ENCODE measurements at regions not wholly inside any gene's neighbourhood (a gene's known extent, or its start where the extent isn't known, plus 50 kb on each side); places are given as distances from the start of the nearest gene placed in this dataset.

- no peaks in the 10 kb centered on the region for H4K20me1 ChIP-seq (ENCODE audit: control insufficient read depth, insufficient read depth, low read depth, low read length)
- H3K4me3 ChIP-seq (ENCODE audit: low read length) = no peak overlapping the region
- H3K9me2 ChIP-seq (replicated peaks; ENCODE audit: control insufficient read depth, low read length) = no peaks in the 10 kb centered on the region
- no peak for TF ChIP-seq CTCF (IDR thresholded peaks at IDR 0.05; ENCODE audit: low read depth, low read length, poor library complexity, severe bottlenecking)
- no peak for TF ChIP-seq EZH2phosphoT487 (IDR thresholded peaks at IDR 0.05; ENCODE audit: borderline replicate concordance, low read length)
- H3K9me3 ChIP-seq (ENCODE audit: control insufficient read depth, insufficient read depth, low read length) = no peaks in the 10 kb centered on the region
- H3K79me2 ChIP-seq (ENCODE audit: control insufficient read depth, low read length) = no peaks in the 10 kb centered on the region
- peaks cover 52% of the 10 kb centered on the region for H3K4me1 ChIP-seq (ENCODE audit: control insufficient read depth, low read length)
- no peak overlapping the region for H3K27ac ChIP-seq (ENCODE audit: low read depth, low read length)
- H3K36me3 ChIP-seq (ENCODE audit: control insufficient read depth, low read length) = no peaks in the 10 kb centered on the region
- H3K27me3 ChIP-seq (ENCODE audit: control insufficient read depth, low read length) = 0 out of 2 replicates have a peak, but pooled peaks cover 5% of the 10 kb centered on the region
- H3F3A ChIP-seq (ENCODE audit: control insufficient read depth, insufficient read depth) = no peaks in the 10 kb centered on the region
- no peak overlapping the region for H3K4me2 ChIP-seq (ENCODE audit: low read length)
Measured at GRCh38 chr5:136620621-136621020, 255.3 kb upstream of the TRPC7 start.

DNA sequence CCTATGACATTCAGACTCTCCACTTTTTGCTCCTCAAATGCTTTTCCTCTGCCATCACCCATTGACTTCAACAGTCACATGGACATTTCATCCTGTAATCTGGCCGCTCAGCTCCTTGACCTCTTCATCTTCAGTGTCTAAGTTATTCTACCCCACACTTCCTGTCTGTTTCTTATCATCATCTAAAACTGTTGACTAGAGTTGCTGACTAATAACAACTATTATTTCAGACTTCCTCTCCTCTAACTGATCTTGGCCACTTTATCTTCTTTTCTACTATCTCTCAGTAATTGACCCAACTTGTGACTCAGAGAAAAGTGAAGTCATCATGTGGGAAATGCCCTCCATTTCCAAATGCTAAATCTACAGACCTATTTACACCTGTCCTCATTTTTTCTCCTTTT is 254.7 kb upstream of the TRPC7 start:
- Histone ChIP-seq H3F3A (ENCODE audit: control insufficient read depth, insufficient read depth) (no peaks in the 10 kb centered on the region), H3K9me3 (ENCODE audit: control insufficient read depth, insufficient read depth, low read length) (no peaks in the 10 kb centered on the region), H3K27me3 (ENCODE audit: control insufficient read depth, low read length) (0 out of 2 replicates have a peak, but pooled peaks cover 4% of the 10 kb centered on the region), H3K4me2 (ENCODE audit: low read length) (no peak overlapping the region), H3K27ac (ENCODE audit: low read depth, low read length) (no peak overlapping the region), H3K36me3 (ENCODE audit: control insufficient read depth, low read length) (no peaks in the 10 kb centered on the region), H3K79me2 (ENCODE audit: control insufficient read depth, low read length) (no peaks in the 10 kb centered on the region), H3K9me2 (replicated peaks; ENCODE audit: control insufficient read depth, low read length) (no peaks in the 10 kb centered on the region), H3K4me3 (ENCODE audit: low read length) (no peak overlapping the region), H4K20me1 (ENCODE audit: control insufficient read depth, insufficient read depth, low read depth, low read length) (no peaks in the 10 kb centered on the region), H3K4me1 (ENCODE audit: control insufficient read depth, low read length) (peaks cover 55% of the 10 kb centered on the region)
- TF ChIP-seq EZH2phosphoT487 (IDR thresholded peaks at IDR 0.05; ENCODE audit: borderline replicate concordance, low read length) (no peak), CTCF (IDR thresholded peaks at IDR 0.05; ENCODE audit: low read depth, low read length, poor library complexity, severe bottlenecking) (no peak)

- Histone ChIP-seq H3K9me2 (replicated peaks; ENCODE audit: control insufficient read depth, low read length) (no peaks in the 10 kb centered on the region), H3K9me3 (ENCODE audit: control insufficient read depth, insufficient read depth, low read length) (no peaks in the 10 kb centered on the region), H3F3A (ENCODE audit: control insufficient read depth, insufficient read depth) (no peaks in the 10 kb centered on the region), H3K4me2 (ENCODE audit: low read length) (no peak overlapping the region), H3K27ac (ENCODE audit: low read depth, low read length) (no peak overlapping the region), H3K36me3 (ENCODE audit: control insufficient read depth, low read length) (no peaks in the 10 kb centered on the region), H3K79me2 (ENCODE audit: control insufficient read depth, low read length) (no peaks in the 10 kb centered on the region), H4K20me1 (ENCODE audit: control insufficient read depth, insufficient read depth, low read depth, low read length) (no peaks in the 10 kb centered on the region), H3K27me3 (ENCODE audit: control insufficient read depth, low read length) (0 out of 2 replicates have a peak, but pooled peaks cover 2% of the 10 kb centered on the region), H3K4me3 (ENCODE audit: low read length) (no peak overlapping the region), H3K4me1 (ENCODE audit: control insufficient read depth, low read length) (peaks cover 55% of the 10 kb centered on the region)
- TF ChIP-seq CTCF (IDR thresholded peaks at IDR 0.05; ENCODE audit: low read depth, low read length, poor library complexity, severe bottlenecking) (no peak), EZH2phosphoT487 (IDR thresholded peaks at IDR 0.05; ENCODE audit: borderline replicate concordance, low read length) (no peak)
Measured at GRCh38 chr5:136619556-136619955, 254.2 kb upstream of the TRPC7 start.

All from DOHH2 (cell line).